ENCODE measurements at regions not wholly inside any gene's neighbourhood (a gene's known extent, or its start where the extent isn't known, plus 50 kb on each side); places are given as distances from the start of the nearest gene placed in this dataset.
A peak's percentile ranks its signal among the peaks of the same experiment; 100 is the strongest.
"Not testable (repeated sequence)": the region's sequence is repeated elsewhere in the genome, so short reads cannot be mapped to it uniquely, and the experiment has no call there.

DNA sequence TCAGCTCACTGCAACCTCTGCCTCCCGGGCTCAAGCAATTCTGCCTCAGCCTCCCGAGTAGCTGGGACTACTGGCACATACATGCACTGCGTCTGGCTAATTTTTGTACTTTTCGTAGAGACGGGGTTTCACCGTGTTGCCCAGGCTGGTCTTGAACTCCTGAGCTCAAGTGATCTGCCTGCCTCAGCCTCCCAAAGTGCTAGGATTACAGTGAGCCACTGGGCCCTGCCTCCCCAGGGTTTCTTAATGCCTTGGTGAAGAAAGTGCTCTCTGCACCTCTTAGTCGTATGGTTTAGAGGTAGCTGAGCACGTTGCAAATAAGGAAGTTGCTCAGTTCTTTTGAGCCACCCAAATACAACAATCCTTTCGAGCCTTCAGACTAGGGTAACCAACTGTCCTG, 1098.5 kb downstream of the TBC1D22A start:
- DNase-seq (ENCODE audit: low read depth in 2 of 3, low spot score in 2 of 3) = not testable (repeated sequence)

GRCh38 chr22:47859881-47860525, 1097.6 kb downstream of the TBC1D22A start:
- DNase-seq (ENCODE audit: low read depth in 2 of 3, low spot score in 2 of 3) = no peak

DNA sequence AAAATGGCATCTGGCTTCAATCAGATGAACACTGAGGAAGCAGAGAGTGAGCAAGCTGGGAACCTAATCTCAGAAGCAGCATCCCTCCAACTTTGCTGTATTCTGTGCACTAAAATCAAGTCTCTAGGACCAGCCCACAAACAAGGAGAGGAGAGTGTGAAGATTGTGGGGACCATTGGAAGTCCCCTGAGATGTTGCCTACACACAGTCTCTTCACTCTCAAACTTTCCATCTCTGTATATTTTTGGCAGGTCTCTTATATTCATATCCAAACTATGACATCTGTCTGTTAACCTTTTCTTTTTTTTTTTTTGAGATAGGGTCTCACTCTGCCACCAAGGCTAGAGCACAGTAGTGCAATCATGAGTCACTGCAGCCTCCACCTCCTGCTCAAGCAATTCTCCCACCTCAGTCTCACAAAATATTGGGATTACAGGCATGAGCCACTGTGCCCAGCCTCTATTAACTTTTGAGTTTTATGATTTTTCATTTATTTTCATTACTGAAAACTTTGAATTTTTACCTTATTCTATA, 1096.4 kb downstream of the TBC1D22A start:
- DNase-seq (ENCODE audit: low read depth in 2 of 3, low spot score in 2 of 3) = no peak

GRCh38 chr22:47854680-47855079, 1092.2 kb downstream of the TBC1D22A start:
- DNase-seq (ENCODE audit: low read depth in 2 of 3, low spot score in 2 of 3) = no peak

DNA sequence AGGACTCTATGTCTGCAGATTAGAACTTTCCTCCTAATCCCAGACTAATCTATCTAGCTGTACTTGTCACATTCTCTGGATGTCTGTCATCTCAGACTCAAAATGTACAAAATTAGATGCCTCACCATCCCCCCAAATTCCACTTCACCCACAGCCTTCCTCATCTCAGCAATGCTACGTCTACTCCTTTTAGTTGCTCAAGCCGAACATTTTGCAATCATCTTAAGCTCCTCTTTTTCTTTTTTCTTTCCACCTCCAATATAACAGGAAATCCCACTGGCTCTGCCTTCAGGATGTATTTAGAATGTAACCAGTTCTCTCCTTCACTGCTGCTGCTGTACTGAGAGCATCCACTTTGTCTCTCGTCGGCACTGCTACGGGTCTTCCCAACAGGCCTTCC, 1091.8 kb downstream of the TBC1D22A start:
- DNase-seq (ENCODE audit: low read depth in 2 of 3, low spot score in 2 of 3) = no peak

DNA sequence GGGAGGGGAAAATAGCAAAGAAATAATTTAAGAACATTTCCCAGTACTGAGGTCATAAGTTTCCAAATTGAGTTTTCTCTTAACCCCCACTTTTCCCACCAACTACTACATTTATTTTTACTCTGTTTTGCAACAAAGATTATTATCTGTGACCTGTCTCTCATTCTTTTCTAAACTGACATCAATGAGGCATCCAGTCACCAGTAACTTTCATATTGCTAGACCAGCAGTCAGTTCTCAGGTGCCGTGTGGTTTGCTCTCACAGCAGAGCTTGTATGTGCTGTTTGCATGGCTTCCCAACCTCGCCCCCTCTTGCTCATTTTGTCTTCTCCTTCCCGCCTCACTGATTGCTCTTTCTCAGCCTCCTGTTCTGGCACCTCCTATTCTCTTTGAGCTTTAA, 1091.3 kb downstream of the TBC1D22A start:
- no peak for DNase-seq (ENCODE audit: low read depth in 2 of 3, low spot score in 2 of 3)

GRCh38 chr22:47851586-47851985, 1089.1 kb downstream of the TBC1D22A start:
- no peak for DNase-seq (ENCODE audit: low read depth in 2 of 3, low spot score in 2 of 3)

DNA sequence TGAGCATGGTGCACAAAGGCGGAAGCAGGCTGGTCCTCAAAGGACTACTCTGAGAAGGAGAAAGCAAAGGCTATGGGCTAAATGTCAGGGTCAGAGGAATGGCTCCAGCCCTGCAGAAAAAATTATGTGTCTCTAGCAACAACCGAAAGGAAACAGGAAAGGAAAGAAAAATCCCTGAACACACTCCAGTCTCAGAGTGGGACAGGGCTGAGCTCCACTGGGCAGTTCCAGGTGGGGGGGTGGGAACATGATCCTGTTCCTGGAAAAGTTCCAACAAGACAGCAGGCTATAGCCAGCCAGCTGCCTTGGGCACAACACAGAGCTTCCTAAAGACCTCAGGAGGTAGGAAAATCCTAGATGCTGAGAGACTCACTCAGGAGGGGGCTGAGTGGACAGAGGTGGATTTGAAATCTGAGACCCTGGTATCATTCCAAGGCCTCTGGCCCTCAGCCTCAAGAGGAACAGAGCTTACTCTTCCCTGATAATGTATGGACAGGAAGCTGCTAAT, 1088.2 kb downstream of the TBC1D22A start:
- DNase-seq (ENCODE audit: low read depth in 2 of 3, low spot score in 2 of 3) = no peak

GRCh38 chr22:47849576-47849975, 1087.1 kb downstream of the TBC1D22A start:
- no peak for DNase-seq (ENCODE audit: low read depth in 2 of 3, low spot score in 2 of 3)

DNA sequence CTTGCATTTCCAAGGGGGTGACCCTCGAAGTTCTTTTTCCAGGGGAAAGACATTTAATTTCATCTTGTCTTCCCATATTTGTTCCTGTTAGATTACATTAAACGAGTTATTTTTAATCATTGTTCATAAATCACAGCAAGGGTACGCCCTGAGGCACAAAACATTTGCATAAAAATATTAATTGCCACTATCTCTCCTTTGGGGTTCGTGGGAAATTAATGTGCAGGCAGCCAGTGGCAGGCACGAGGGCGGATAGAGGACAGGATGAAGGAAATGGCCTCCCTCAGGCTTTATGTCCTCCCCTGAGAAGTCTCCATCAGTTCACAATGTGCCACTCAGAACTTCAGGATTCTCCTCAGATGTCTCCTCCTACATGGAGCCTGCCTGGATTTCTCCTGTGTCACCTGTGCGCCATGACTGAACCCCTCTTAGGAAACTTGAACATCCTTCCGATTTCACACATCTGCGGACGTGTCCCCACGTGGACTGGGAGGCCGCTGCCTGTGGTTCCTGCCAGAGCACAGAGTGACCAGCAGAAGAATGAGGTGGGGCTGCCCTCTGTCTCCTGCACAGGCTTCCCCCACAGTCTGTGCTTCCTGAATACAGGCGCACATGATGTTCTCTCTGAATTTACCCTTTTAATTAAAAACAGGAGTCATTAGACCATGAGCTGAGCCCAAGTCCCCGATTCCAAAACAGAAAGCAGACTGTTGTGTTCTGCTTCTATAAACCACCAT, 1085.9 kb downstream of the TBC1D22A start:
- no peak for DNase-seq (ENCODE audit: low read depth in 2 of 3, low spot score in 2 of 3)

GRCh38 chr22:47847131-47847890, 1084.9 kb downstream of the TBC1D22A start:
- DNase-seq (ENCODE audit: low read depth in 2 of 3, low spot score in 2 of 3) = no peak

DNA sequence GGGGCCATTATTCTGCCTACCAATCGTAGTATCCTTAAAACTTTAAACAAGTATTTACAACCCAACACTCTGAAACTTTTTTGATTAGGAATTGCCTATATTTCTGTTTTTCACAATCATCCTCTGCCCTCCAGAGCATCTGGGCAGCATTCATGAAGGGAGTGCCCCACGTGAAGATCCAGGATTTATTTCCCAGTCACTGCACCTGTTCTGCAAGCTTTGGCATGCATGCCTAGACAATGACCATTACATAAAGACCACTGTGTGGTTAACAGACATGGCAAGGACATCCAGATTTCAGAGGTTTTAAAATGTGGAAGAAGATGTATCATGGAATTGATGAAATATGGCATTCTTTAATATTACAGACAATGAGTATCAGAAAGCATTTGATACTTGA, 1083.8 kb downstream of the TBC1D22A start:
- DNase-seq (ENCODE audit: low read depth in 2 of 3, low spot score in 2 of 3) = no peak

DNA sequence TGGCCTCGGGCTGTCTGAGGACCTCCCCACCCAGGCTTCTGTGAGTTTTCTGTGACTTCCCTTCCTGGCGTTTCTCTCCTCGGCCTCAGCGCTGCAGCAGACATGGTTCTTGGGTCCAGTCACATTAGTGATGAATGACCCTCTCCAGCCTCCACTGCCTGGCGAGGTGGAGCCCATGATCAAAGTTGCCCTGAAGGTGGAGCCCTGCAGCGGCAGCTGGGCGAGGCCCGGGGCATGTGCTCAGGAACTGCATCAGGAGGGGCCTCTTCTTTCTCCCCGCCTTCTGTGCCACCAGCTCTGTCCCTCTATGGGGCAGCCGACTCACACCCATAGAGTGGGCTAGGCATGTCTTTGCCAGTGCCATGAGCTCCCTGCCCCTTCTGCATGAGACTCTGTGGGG, 1079.7 kb downstream of the TBC1D22A start:
- DNase-seq (ENCODE audit: low read depth in 2 of 3, low spot score in 2 of 3) = no peak

DNA sequence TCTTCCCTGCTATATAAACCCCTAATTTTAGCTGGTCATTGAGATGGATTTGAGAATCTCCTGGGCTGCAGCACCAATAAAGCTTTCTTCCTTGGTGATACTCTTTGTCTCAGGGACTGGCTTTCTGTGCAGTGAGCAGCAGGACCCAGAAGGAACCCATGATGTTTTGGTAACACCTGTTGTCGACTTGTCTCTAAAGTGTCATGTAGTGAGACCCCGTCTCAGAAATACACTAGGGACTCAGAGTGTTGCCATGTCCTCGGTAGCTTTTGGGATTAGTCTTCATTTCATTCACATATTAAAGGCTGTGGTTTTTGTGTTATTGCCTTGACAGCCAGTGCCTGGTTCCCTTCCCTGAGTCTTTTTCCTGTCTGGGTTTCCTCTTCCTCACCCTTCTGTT, 1078.7 kb downstream of the TBC1D22A start:
- no peak for DNase-seq (ENCODE audit: low read depth in 2 of 3, low spot score in 2 of 3)

DNA sequence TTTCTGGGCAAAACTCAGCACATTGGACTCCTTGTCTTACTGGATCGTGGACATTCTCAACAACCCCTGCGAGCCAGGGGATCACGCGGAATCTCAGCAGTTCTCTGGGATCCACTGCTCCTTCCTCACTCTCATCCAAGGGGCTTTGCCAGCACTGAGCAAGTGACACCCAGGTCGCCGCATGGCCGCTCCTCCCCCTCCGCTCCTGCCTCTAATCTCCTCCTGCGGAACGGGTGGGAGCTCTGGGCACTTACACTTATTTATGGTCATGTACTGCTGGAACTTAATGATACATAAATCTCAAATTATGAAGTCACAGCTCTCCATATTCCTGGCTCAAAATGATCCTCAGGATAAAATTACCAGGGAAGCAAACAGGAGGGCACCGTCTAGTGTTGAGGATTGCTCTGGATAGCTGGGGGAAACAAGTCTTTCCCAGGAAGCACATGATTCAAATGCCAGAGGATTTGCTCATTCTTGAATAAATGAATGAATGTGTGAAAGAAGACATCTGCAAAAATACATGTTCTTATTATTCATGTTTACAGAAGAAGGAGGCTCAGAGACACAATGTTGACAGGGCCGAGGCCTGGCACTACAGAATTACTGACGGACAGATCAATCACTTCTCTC, 1077.3 kb downstream of the TBC1D22A start:
- no peak for DNase-seq (ENCODE audit: low read depth in 2 of 3, low spot score in 2 of 3)

GRCh38 chr22:47837703-47838102, 1075.3 kb downstream of the TBC1D22A start:
- peak in 1 of 3 donors; percentile 47 for DNase-seq (ENCODE audit: low read depth in 2 of 3, low spot score in 2 of 3)

GRCh38 chr22:47836957-47837356, 1074.5 kb downstream of the TBC1D22A start:
- DNase-seq (ENCODE audit: low read depth in 2 of 3, low spot score in 2 of 3) = no peak

DNA sequence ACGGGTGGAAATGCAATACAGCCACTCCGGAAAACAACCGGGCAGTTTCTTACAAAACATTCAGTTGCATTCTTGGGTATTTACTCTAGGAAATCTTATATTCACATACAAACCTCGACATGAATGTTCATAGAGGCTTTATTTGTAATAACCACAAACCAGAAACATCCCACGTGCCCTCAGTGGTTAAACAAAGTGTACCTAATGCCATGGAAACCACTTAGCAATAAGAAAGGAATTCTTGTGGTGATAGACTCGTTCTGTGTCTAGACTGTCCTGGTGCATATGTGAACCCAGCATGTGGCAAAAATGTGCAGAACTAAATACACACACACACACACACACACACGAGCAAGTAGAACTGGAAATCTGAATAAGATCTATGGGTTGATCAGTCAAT, 1073.3 kb downstream of the TBC1D22A start:
- no peak for DNase-seq (ENCODE audit: low read depth in 2 of 3, low spot score in 2 of 3)

DNA sequence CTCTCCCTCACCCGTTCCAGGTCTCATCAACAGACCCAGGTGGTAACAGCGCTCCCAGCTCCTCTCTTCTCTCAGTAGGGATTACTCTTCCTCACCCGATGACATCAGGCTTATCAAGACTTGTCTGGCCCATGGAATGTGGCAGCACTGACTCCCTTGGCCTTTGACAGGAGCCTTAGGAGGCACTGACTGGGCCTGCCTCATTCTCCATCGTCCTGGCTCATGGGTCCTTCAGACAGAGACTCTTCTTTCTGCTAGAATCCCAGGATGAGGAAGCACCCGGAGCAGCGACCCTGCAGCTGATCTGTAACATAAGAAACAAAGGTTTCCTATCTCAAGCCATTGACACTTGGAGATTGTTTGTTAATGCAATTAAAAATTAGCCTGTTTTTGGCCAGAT, 1063.6 kb downstream of the TBC1D22A start:
- DNase-seq (ENCODE audit: low read depth in 2 of 3, low spot score in 2 of 3) = no peak

- no peak for DNase-seq (ENCODE audit: low read depth in 2 of 3, low spot score in 2 of 3)
Observed at GRCh38 chr22:47822422-47822821, 1060.0 kb downstream of the TBC1D22A start.

- no peak for DNase-seq (ENCODE audit: low read depth in 2 of 3, low spot score in 2 of 3)
Observed at GRCh38 chr22:47818496-47818895, 1056.0 kb downstream of the TBC1D22A start.

All from hematopoietic multipotent progenitor cell (in vitro differentiated cells).